ENCODE measurements at regions not wholly inside any gene's neighbourhood (a gene's known extent, or its start where the extent isn't known, plus 50 kb on each side); places are given as distances from the start of the nearest gene placed in this dataset.

DNA sequence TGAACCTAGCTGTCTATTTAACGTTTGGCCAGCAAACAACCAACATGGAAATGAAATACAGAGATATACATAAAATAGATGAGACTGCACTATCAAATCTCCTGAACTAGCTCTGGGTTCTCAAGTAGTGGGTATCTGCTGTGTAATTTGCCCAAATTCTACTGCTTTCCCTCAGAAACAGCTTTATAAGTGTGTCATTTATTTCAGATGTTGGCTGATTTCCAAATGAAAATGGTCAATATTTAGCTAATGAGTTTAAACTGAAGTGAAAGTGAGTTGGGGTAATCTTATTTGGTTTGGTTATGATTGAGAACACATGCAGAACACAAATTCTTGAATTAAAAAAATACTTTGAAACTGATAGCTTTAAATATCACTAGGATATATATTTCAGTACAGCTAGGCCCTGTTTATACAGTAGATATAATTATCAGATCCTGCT lies 601.7 kb upstream of the CXADR start:
- TF ChIP-seq, protein P1, sequence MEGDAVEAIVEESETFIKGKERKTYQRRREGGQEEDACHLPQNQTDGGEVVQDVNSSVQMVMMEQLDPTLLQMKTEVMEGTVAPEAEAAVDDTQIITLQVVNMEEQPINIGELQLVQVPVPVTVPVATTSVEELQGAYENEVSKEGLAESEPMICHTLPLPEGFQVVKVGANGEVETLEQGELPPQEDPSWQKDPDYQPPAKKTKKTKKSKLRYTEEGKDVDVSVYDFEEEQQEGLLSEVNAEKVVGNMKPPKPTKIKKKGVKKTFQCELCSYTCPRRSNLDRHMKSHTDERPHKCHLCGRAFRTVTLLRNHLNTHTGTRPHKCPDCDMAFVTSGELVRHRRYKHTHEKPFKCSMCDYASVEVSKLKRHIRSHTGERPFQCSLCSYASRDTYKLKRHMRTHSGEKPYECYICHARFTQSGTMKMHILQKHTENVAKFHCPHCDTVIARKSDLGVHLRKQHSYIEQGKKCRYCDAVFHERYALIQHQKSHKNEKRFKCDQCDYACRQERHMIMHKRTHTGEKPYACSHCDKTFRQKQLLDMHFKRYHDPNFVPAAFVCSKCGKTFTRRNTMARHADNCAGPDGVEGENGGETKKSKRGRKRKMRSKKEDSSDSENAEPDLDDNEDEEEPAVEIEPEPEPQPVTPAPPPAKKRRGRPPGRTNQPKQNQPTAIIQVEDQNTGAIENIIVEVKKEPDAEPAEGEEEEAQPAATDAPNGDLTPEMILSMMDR (IDR thresholded peaks at IDR 0.05), result no peak
- TF ChIP-seq POLR2A (IDR thresholded peaks at IDR 0.05) (no peak), POLR2AphosphoS5 (IDR thresholded peaks at IDR 0.05) (no peak)

Measured in prostate gland (tissue), 2 donors.